Dedifferentiated amniotic fluid mesenchymal stem cell (primary cell): ENCODE measurements at regions not wholly inside any gene's neighbourhood (a gene's known extent, or its start where the extent isn't known, plus 50 kb on each side); places are given as distances from the start of the nearest gene placed in this dataset.
A peak's percentile ranks its signal among the peaks of the same experiment; 100 is the strongest.
"Not testable (repeated sequence)": the region's sequence is repeated elsewhere in the genome, so short reads cannot be mapped to it uniquely, and the experiment has no call there.

Experiments used
- DNase-seq: peaks from one replicate; pipeline ENCODE4 v3.0.0-alpha.2; 2016; ENCODE audit errors: extremely low spot score

- DNase-seq = no peak
These were observed 615.1 kb downstream of the CENPC start for GRCh38 chr4:66930206-66930605.

GRCh38 chr4:66929748-66930147, 615.6 kb downstream of the CENPC start:
- DNase-seq = no peak

- not testable (repeated sequence) for DNase-seq
These were observed 616.4 kb downstream of the CENPC start for GRCh38 chr4:66928881-66929280.

GRCh38 chr4:66927937-66928336, 617.4 kb downstream of the CENPC start:
- DNase-seq = no peak

GRCh38 chr4:66926687-66927086, 618.6 kb downstream of the CENPC start:
- no peak for DNase-seq

GRCh38 chr4:66923081-66923865, 622.0 kb downstream of the CENPC start:
- peak; percentile 53 for DNase-seq

- DNase-seq = no peak
These were observed 623.9 kb downstream of the CENPC start for GRCh38 chr4:66921433-66921832.

GRCh38 chr4:66920514-66920913, 624.8 kb downstream of the CENPC start:
- no peak for DNase-seq

- DNase-seq = no peak
These were observed 633.4 kb downstream of the CENPC start for GRCh38 chr4:66911880-66912279.

- DNase-seq = no peak
These were observed 639.0 kb downstream of the CENPC start for GRCh38 chr4:66906314-66906713.

- no peak for DNase-seq
These were observed 645.8 kb downstream of the CENPC start for GRCh38 chr4:66899422-66900065.

GRCh38 chr4:66893807-66894206, 651.5 kb downstream of the CENPC start:
- no peak for DNase-seq

GRCh38 chr4:66887061-66887460, 658.2 kb downstream of the CENPC start:
- no peak for DNase-seq

- DNase-seq = no peak
These were observed 659.7 kb downstream of the CENPC start for GRCh38 chr4:66885501-66886165.

- no peak for DNase-seq
These were observed 668.4 kb downstream of the CENPC start for GRCh38 chr4:66876946-66877345.

GRCh38 chr4:66872661-66873060, 672.6 kb downstream of the CENPC start:
- no peak for DNase-seq

- no peak for DNase-seq
These were observed 681.8 kb downstream of the CENPC start for GRCh38 chr4:66863481-66863880.

GRCh38 chr4:66855956-66856355, 689.3 kb downstream of the CENPC start:
- DNase-seq = no peak

GRCh38 chr4:66853845-66854244, 691.5 kb downstream of the CENPC start:
- no peak for DNase-seq

- DNase-seq = no peak
These were observed 692.5 kb downstream of the CENPC start for GRCh38 chr4:66852843-66853242.

GRCh38 chr4:66849596-66849995, 695.7 kb downstream of the CENPC start:
- no peak for DNase-seq

GRCh38 chr4:66842724-66843088, 702.6 kb downstream of the CENPC start:
- no peak for DNase-seq
